HL-60 (cell line): ENCODE measurements at regions not wholly inside any gene's neighbourhood (a gene's known extent, or its start where the extent isn't known, plus 50 kb on each side); places are given as distances from the start of the nearest gene placed in this dataset.
A peak's percentile ranks its signal among the peaks of the same experiment; 100 is the strongest.
"Not testable (repeated sequence)": the region's sequence is repeated elsewhere in the genome, so short reads cannot be mapped to it uniquely, and the experiment has no call there.

ENCODE experiments used
- DNase-seq, 2 experiments: peaks; one replicate each; pipeline ENCODE4 v3.0.0-alpha.2; 2010 to 2020; ENCODE audit warnings: low read depth in 1 of 2, low spot score in 1 of 2
- H3K27ac ChIP-seq: fragments of 250-450 bp; sonication (Bioruptor Pico); replicated peaks from 2 replicates; pipeline ENCODE4 v1.5.1; 2020; ENCODE audit warnings: mild to moderate bottlenecking, moderate library complexity
- H3K27me3 ChIP-seq: fragments of 250-450 bp; sonication (Bioruptor Pico); 2 replicates; pipeline ENCODE4 v1.5.1; 2021; ENCODE audit warnings: mild to moderate bottlenecking, moderate library complexity; ENCODE audit not compliant: insufficient read depth, poor library complexity, severe bottlenecking
- H3K4me3 ChIP-seq: replicated peaks from 2 replicates; pipeline ENCODE4 v1.5.1; 2011; ENCODE audit warnings: mild to moderate bottlenecking, control low read depth, low read length; ENCODE audit not compliant: insufficient read depth
- GABPA ChIP-seq: IDR thresholded peaks from 2 replicates; pipeline ENCODE4 v1.6.1; 2012; ENCODE audit warnings: low read depth
- POLR2AphosphoS5 ChIP-seq: IDR thresholded peaks from 2 replicates; pipeline ENCODE4 v1.6.1; 2012; ENCODE audit warnings: low read depth
- SPI1 ChIP-seq: IDR thresholded peaks from 2 replicates; pipeline ENCODE4 v1.6.1; 2012; ENCODE audit warnings: low read depth, mild to moderate bottlenecking, borderline replicate concordance
- TF ChIP-seq, protein P1 (sequence below): IDR thresholded peaks from one replicate; pipeline ENCODE4 v1.5.1; 2011; ENCODE audit warnings: low read length, control low read depth, inconsistent platforms; ENCODE audit not compliant: insufficient read depth
- TF ChIP-seq, protein P2 (sequence below): IDR thresholded peaks from 2 replicates; pipeline ENCODE4 v1.6.1; 2012; ENCODE audit warnings: low read depth; ENCODE audit not compliant: insufficient replicate concordance

DNA sequence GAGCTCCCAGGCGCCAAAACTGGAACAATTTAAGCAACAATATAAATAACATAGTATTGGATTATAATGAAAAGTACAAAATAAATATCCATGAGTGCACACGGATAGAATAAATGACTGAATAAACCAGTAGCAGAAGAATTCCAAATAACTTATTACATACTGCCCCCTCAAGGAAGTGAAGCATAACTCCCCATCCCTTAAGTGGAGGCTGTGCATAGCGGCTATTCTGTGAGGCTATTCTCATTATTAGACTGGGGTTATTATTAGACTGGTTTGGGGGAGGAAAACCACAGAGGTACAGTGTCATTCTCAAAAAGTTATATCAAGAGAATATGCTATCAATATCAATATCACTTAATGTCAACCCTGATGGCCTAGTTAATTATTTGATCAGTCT, 94.4 kb upstream of the SIRPA start:
- TF ChIP-seq SPI1 (no peak), POLR2AphosphoS5 (no peak), GABPA (no peak)
- TF ChIP-seq, protein P1, sequence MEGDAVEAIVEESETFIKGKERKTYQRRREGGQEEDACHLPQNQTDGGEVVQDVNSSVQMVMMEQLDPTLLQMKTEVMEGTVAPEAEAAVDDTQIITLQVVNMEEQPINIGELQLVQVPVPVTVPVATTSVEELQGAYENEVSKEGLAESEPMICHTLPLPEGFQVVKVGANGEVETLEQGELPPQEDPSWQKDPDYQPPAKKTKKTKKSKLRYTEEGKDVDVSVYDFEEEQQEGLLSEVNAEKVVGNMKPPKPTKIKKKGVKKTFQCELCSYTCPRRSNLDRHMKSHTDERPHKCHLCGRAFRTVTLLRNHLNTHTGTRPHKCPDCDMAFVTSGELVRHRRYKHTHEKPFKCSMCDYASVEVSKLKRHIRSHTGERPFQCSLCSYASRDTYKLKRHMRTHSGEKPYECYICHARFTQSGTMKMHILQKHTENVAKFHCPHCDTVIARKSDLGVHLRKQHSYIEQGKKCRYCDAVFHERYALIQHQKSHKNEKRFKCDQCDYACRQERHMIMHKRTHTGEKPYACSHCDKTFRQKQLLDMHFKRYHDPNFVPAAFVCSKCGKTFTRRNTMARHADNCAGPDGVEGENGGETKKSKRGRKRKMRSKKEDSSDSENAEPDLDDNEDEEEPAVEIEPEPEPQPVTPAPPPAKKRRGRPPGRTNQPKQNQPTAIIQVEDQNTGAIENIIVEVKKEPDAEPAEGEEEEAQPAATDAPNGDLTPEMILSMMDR, result no peak
- TF ChIP-seq, protein P2, sequence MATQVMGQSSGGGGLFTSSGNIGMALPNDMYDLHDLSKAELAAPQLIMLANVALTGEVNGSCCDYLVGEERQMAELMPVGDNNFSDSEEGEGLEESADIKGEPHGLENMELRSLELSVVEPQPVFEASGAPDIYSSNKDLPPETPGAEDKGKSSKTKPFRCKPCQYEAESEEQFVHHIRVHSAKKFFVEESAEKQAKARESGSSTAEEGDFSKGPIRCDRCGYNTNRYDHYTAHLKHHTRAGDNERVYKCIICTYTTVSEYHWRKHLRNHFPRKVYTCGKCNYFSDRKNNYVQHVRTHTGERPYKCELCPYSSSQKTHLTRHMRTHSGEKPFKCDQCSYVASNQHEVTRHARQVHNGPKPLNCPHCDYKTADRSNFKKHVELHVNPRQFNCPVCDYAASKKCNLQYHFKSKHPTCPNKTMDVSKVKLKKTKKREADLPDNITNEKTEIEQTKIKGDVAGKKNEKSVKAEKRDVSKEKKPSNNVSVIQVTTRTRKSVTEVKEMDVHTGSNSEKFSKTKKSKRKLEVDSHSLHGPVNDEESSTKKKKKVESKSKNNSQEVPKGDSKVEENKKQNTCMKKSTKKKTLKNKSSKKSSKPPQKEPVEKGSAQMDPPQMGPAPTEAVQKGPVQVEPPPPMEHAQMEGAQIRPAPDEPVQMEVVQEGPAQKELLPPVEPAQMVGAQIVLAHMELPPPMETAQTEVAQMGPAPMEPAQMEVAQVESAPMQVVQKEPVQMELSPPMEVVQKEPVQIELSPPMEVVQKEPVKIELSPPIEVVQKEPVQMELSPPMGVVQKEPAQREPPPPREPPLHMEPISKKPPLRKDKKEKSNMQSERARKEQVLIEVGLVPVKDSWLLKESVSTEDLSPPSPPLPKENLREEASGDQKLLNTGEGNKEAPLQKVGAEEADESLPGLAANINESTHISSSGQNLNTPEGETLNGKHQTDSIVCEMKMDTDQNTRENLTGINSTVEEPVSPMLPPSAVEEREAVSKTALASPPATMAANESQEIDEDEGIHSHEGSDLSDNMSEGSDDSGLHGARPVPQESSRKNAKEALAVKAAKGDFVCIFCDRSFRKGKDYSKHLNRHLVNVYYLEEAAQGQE, result no peak
- no peak overlapping the region for H3K4me3 ChIP-seq
- DNase-seq, result no peak
- no peak overlapping the region for H3K27ac ChIP-seq
- H3K27me3 ChIP-seq, result no peaks in the 10 kb centered on the region

DNA sequence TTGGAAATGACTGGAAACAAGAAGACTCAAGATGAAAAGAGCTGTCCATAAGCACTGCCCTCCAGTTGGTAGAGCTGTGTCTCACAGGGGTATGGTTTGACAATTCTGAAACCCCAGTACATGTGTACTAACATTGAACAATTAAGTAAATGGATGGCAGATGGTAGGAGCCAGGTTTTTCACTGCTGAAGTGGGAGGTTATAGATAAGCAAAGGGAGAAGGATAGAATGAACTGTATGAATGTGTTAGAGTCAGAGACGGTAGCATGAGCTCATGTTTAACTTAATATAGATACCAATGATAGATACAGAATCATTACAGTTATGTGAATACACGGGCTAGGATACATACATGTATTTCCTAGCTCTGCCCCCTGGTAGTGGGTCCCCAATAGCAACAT, 95.0 kb upstream of the SIRPA start:
- H3K27me3 ChIP-seq, result no peaks in the 10 kb centered on the region
- TF ChIP-seq, protein P2, result no peak
- TF ChIP-seq SPI1 (no peak), GABPA (no peak), POLR2AphosphoS5 (no peak)
- TF ChIP-seq, protein P1, result no peak
- no peak for DNase-seq
- H3K4me3 ChIP-seq, result no peak overlapping the region
- H3K27ac ChIP-seq, result no peak overlapping the region

DNA sequence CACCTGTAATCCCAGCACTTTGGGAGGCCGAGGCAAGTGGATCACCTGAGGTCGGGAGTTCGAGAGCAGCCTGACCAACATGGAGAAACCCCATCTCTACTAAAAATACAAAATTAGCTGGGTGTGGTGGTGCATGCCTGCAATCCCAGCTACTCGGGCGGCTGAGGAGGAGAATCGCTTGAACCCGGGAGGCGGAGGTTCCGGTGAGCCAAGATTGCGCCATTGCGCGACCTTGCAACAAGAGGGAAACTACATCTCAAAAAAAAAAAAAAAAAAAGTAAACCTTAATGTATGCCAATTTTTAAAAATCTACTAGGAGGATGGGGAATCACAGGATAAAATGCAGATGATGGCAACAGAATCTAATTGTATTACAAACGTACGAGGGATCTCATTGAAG, 95.5 kb upstream of the SIRPA start:
- peak in 1 of 2 experiments; percentile 48 for DNase-seq
- not testable (repeated sequence) for H3K4me3 ChIP-seq, H3K27me3 ChIP-seq, H3K27ac ChIP-seq

- no peak for DNase-seq
- Histone ChIP-seq H3K4me3 (no peak overlapping the region), H3K27me3 (no peaks in the 10 kb centered on the region), H3K27ac (no peak overlapping the region)
- no peak for TF ChIP-seq POLR2AphosphoS5
- no peak for TF ChIP-seq SPI1
- no peak for TF ChIP-seq GABPA
- TF ChIP-seq, protein P2, result no peak
- TF ChIP-seq, protein P1, result no peak
Observed at GRCh38 chr20:1798982-1799381, 96.2 kb upstream of the SIRPA start.
